Vagina (tissue), 2 donors: ENCODE measurements at regions not wholly inside any gene's neighbourhood (a gene's known extent, or its start where the extent isn't known, plus 50 kb on each side); places are given as distances from the start of the nearest gene placed in this dataset.

Experiments
- POLR2A ChIP-seq, 2 donors: fragments of 450-650 bp; IDR thresholded peaks; one replicate each; pipeline ENCODE4 v1.6.1; 2017; ENCODE audit warnings: antibody characterized with exemption in 2 of 2, mild to moderate bottlenecking in 2 of 2, moderate library complexity in 2 of 2
- POLR2AphosphoS5 ChIP-seq, 2 donors: sonication (generic); formaldehyde crosslinking; IDR thresholded peaks; one replicate each; pipeline ENCODE4 v1.9.0; 2017; ENCODE audit warnings: antibody characterized with exemption in 2 of 2, mild to moderate bottlenecking in 2 of 2, low read depth in 1 of 2; ENCODE audit not compliant: insufficient read depth in 1 of 2
- TF ChIP-seq, protein P1 (sequence below), 3 experiments: fragments of 450-650 bp in 2 of 3; fragments of 200-600 bp in 1 of 3; sonication (generic) in 1 of 3; IDR thresholded peaks; one replicate each; pipeline ENCODE4 v1.5.1; 2017 to 2019; ENCODE audit warnings: antibody characterized with exemption in 3 of 3, mild to moderate bottlenecking in 2 of 3, moderate library complexity in 2 of 3

DNA sequence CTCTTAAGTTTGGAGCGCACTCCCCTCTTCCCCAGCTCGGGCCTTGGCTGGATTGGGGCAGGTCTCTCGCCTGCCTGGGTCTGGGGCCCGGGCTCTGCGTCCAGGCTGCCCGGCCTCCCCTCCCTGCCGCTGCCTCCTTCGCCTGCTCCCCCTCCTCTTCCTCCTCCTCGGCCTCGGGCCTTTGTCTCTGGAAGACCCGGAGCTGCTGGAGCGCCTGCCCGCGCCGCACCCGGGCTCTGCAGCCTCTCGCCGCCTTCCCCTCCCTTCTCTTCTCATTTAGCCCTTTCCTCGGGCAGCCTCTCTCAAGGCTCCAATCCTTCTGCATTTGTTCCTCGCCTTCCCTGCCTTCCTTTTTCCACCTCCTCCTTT is 218.5 kb downstream of the C9orf50 start:
- TF ChIP-seq, protein P1, sequence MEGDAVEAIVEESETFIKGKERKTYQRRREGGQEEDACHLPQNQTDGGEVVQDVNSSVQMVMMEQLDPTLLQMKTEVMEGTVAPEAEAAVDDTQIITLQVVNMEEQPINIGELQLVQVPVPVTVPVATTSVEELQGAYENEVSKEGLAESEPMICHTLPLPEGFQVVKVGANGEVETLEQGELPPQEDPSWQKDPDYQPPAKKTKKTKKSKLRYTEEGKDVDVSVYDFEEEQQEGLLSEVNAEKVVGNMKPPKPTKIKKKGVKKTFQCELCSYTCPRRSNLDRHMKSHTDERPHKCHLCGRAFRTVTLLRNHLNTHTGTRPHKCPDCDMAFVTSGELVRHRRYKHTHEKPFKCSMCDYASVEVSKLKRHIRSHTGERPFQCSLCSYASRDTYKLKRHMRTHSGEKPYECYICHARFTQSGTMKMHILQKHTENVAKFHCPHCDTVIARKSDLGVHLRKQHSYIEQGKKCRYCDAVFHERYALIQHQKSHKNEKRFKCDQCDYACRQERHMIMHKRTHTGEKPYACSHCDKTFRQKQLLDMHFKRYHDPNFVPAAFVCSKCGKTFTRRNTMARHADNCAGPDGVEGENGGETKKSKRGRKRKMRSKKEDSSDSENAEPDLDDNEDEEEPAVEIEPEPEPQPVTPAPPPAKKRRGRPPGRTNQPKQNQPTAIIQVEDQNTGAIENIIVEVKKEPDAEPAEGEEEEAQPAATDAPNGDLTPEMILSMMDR (IDR thresholded peaks at IDR 0.05), result no peak
- no peak for TF ChIP-seq POLR2AphosphoS5 (IDR thresholded peaks at IDR 0.05; ENCODE audit: insufficient read depth in 1 of 2, low read depth in 1 of 2)
- TF ChIP-seq POLR2A (IDR thresholded peaks at IDR 0.05), result no peak
